ENCODE measurements at regions not wholly inside any gene's neighbourhood (a gene's known extent, or its start where the extent isn't known, plus 50 kb on each side); places are given as distances from the start of the nearest gene placed in this dataset.

- no peak for TF ChIP-seq RAD21 (IDR thresholded peaks at IDR 0.05)
- TF ChIP-seq, protein P1, sequence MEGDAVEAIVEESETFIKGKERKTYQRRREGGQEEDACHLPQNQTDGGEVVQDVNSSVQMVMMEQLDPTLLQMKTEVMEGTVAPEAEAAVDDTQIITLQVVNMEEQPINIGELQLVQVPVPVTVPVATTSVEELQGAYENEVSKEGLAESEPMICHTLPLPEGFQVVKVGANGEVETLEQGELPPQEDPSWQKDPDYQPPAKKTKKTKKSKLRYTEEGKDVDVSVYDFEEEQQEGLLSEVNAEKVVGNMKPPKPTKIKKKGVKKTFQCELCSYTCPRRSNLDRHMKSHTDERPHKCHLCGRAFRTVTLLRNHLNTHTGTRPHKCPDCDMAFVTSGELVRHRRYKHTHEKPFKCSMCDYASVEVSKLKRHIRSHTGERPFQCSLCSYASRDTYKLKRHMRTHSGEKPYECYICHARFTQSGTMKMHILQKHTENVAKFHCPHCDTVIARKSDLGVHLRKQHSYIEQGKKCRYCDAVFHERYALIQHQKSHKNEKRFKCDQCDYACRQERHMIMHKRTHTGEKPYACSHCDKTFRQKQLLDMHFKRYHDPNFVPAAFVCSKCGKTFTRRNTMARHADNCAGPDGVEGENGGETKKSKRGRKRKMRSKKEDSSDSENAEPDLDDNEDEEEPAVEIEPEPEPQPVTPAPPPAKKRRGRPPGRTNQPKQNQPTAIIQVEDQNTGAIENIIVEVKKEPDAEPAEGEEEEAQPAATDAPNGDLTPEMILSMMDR (IDR thresholded peaks at IDR 0.05; ENCODE audit: low read depth, low read length, missing input control): no peak
- TF ChIP-seq, protein P2, sequence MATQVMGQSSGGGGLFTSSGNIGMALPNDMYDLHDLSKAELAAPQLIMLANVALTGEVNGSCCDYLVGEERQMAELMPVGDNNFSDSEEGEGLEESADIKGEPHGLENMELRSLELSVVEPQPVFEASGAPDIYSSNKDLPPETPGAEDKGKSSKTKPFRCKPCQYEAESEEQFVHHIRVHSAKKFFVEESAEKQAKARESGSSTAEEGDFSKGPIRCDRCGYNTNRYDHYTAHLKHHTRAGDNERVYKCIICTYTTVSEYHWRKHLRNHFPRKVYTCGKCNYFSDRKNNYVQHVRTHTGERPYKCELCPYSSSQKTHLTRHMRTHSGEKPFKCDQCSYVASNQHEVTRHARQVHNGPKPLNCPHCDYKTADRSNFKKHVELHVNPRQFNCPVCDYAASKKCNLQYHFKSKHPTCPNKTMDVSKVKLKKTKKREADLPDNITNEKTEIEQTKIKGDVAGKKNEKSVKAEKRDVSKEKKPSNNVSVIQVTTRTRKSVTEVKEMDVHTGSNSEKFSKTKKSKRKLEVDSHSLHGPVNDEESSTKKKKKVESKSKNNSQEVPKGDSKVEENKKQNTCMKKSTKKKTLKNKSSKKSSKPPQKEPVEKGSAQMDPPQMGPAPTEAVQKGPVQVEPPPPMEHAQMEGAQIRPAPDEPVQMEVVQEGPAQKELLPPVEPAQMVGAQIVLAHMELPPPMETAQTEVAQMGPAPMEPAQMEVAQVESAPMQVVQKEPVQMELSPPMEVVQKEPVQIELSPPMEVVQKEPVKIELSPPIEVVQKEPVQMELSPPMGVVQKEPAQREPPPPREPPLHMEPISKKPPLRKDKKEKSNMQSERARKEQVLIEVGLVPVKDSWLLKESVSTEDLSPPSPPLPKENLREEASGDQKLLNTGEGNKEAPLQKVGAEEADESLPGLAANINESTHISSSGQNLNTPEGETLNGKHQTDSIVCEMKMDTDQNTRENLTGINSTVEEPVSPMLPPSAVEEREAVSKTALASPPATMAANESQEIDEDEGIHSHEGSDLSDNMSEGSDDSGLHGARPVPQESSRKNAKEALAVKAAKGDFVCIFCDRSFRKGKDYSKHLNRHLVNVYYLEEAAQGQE (IDR thresholded peaks at IDR 0.05): no peak
- no peak for TF ChIP-seq EGR1 (IDR thresholded peaks at IDR 0.05; ENCODE audit: low read depth in 2 of 2)
- TF ChIP-seq TAF1 (conservative IDR thresholded peaks at IDR 0.05): no peak
- no peak for TF ChIP-seq SP1 (IDR thresholded peaks at IDR 0.05)
- TF ChIP-seq, protein P3, sequence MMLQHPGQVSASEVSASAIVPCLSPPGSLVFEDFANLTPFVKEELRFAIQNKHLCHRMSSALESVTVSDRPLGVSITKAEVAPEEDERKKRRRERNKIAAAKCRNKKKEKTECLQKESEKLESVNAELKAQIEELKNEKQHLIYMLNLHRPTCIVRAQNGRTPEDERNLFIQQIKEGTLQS (IDR thresholded peaks at IDR 0.05): no peak
These were observed 175.3 kb downstream of the MBL2 start for GRCh38 chr10:52597189-52597863.
